ENCODE measurements at regions not wholly inside any gene's neighbourhood (a gene's known extent, or its start where the extent isn't known, plus 50 kb on each side); places are given as distances from the start of the nearest gene placed in this dataset.
A peak's percentile ranks its signal among the peaks of the same experiment; 100 is the strongest.

- TF ChIP-seq HES2 (IDR thresholded peaks at IDR 0.05) (no peak), EHF (CRISPR knock-in tag; IDR thresholded peaks at IDR 0.05) (no peak), ZFP36 (IDR thresholded peaks at IDR 0.05; ENCODE audit: borderline replicate concordance, partially characterized antibody) (no peak), RNF2 (IDR thresholded peaks at IDR 0.05; ENCODE audit: borderline replicate concordance, low read depth) (no peak), RARB (CRISPR knock-in tag; IDR thresholded peaks at IDR 0.05) (no peak), ZNF302 (CRISPR knock-in tag; IDR thresholded peaks at IDR 0.05) (no peak), CTCF (IDR thresholded peaks at IDR 0.05) (no peak), BHLHE40 (IDR thresholded peaks at IDR 0.05; ENCODE audit: low read depth, low read length) (no peak), MYC (IDR thresholded peaks at IDR 0.05; ENCODE audit: borderline replicate concordance, low read length) (no peak), JUN (IDR thresholded peaks at IDR 0.05) (no peak), CEBPB (IDR thresholded peaks at IDR 0.05) (no peak), KDM1A (IDR thresholded peaks at IDR 0.05; ENCODE audit: low read depth) (no peak)
- ChIA-PET POLR2A (no interaction called here), CTCF (interaction anchor here (0.7 to 0.8 kb wide), 4 partner anchors 13 to 115 kb away, joined by 3 to 4 read pairs (median 4); no protein-coding TSS in a partner anchor)
- FAIRE-seq = no peak
- no peak for DNase-seq (ENCODE audit: low read depth in 1 of 2, low spot score in 1 of 2)
- H3K27ac ChIP-seq = no peak overlapping the region
- no peak overlapping the region for H3K4me2 ChIP-seq
- no peaks in the 10 kb centered on the region for H3K9me3 ChIP-seq
- WGBS (ENCODE audit: missing lambda C conversion rate) = 65% methylated on average over 4 of the region's 4 CpGs
- ATAC-seq = no peak
- H3K4me1 ChIP-seq = no peaks in the 10 kb centered on the region
- no peak overlapping the region for H3K4me3 ChIP-seq
Observed at GRCh38 chr3:72550582-72551262, 297.5 kb downstream of the SHQ1 start.

- H3K4me1 ChIP-seq = no peaks in the 10 kb centered on the region
- ATAC-seq (no peak), DNase-seq (ENCODE audit: low read depth in 1 of 2, low spot score in 1 of 2) (no peak), FAIRE-seq (no peak)
- 0 out of 3 replicates have a peak overlapping the region, but pooled peaks have one; percentile 29 for H3K4me2 ChIP-seq
- TF ChIP-seq RARB (CRISPR knock-in tag; IDR thresholded peaks at IDR 0.05) = no peak
- CTCF ChIA-PET = interaction anchor here (0.7 kb wide), 2 partner anchors 13 to 79 kb away, joined by 3 to 4 read pairs; no protein-coding TSS in a partner anchor
- H3K27ac ChIP-seq = no peak overlapping the region
- POLR2A ChIA-PET = no interaction called here
- H3K9me3 ChIP-seq = no peaks in the 10 kb centered on the region
- H3K4me3 ChIP-seq = no peak overlapping the region
- 63% methylated on average over 12 of the region's 12 CpGs for WGBS (ENCODE audit: missing lambda C conversion rate)
Observed at GRCh38 chr3:72549761-72550581, 298.3 kb downstream of the SHQ1 start.

GRCh38 chr3:72548981-72549380, 299.3 kb downstream of the SHQ1 start:
- WGBS (ENCODE audit: missing lambda C conversion rate) = 52% methylated on average over 4 of the region's 4 CpGs
- FAIRE-seq (no peak), ATAC-seq (no peak), DNase-seq (ENCODE audit: low read depth in 1 of 2, low spot score in 1 of 2) (no peak)
- ChIA-PET POLR2A (no interaction called here), CTCF (interaction anchor here (1.8 kb wide), 1 partner anchor 674 kb away, joined by 5 read pairs; no protein-coding TSS in a partner anchor)
- Histone ChIP-seq H3K27ac (no peak overlapping the region), H3K4me2 (no peak overlapping the region), H3K9me3 (no peaks in the 10 kb centered on the region), H3K4me3 (no peak overlapping the region), H3K4me1 (no peaks in the 10 kb centered on the region)
- TF ChIP-seq ZSCAN20 (CRISPR knock-in tag; IDR thresholded peaks at IDR 0.05) = no peak
- no peak for TF ChIP-seq CHD2 (IDR thresholded peaks at IDR 0.05; ENCODE audit: low read length, partially characterized antibody)
- TF ChIP-seq POLR2A (IDR thresholded peaks at IDR 0.05; ENCODE audit: low read length) = no peak
- no peak for TF ChIP-seq BHLHE40 (IDR thresholded peaks at IDR 0.05; ENCODE audit: low read depth, low read length)
- no peak for TF ChIP-seq EHF (CRISPR knock-in tag; IDR thresholded peaks at IDR 0.05)
- TF ChIP-seq HMGXB4 (CRISPR knock-in tag; IDR thresholded peaks at IDR 0.05; ENCODE audit: borderline replicate concordance) = no peak
- TF ChIP-seq PHF8 (IDR thresholded peaks at IDR 0.05; ENCODE audit: borderline replicate concordance, low read depth) = no peak
- no peak for TF ChIP-seq FOXS1 (CRISPR knock-in tag; IDR thresholded peaks at IDR 0.05)
- TF ChIP-seq HEYL (CRISPR knock-in tag; IDR thresholded peaks at IDR 0.05) = no peak
- TF ChIP-seq NFE2L2 (conservative IDR thresholded peaks at IDR 0.05; ENCODE audit: low read length) = no peak
- no peak for TF ChIP-seq CHD4 (IDR thresholded peaks at IDR 0.05; ENCODE audit: borderline replicate concordance)
- TF ChIP-seq POLR2AphosphoS2 (conservative IDR thresholded peaks at IDR 0.05; ENCODE audit: low read length) = no peak
- no peak for TF ChIP-seq HOXA7 (CRISPR knock-in tag; IDR thresholded peaks at IDR 0.05)
- TF ChIP-seq EP300 (IDR thresholded peaks at IDR 0.05) = no peak
- TF ChIP-seq RARB (CRISPR knock-in tag; IDR thresholded peaks at IDR 0.05) = no peak
